KMS-11 (cell line): ENCODE measurements at regions not wholly inside any gene's neighbourhood (a gene's known extent, or its start where the extent isn't known, plus 50 kb on each side); places are given as distances from the start of the nearest gene placed in this dataset.

ENCODE experiments used
- H2AFZ ChIP-seq: fragments of 200-600 bp; sonication (generic); 2 replicates; pipeline ENCODE4 v1.6.1; 2016; ENCODE audit warnings: antibody characterized with exemption, mixed run types, low read depth
- H3K27ac ChIP-seq: fragments of 200-600 bp; sonication (generic); 2 replicates; pipeline ENCODE4 v1.6.1; 2016; ENCODE audit warnings: mild to moderate bottlenecking, mixed run types
- H3K27me3 ChIP-seq: fragments of 200-600 bp; sonication (generic); 2 replicates; pipeline ENCODE4 v1.6.1; 2017; ENCODE audit warnings: mild to moderate bottlenecking, low read depth, mixed run types, moderate library complexity; ENCODE audit not compliant: insufficient read depth
- H3K36me3 ChIP-seq: fragments of 200-600 bp; sonication (generic); 2 replicates; pipeline ENCODE4 v1.6.1; 2017; ENCODE audit warnings: mild to moderate bottlenecking, mixed run types; ENCODE audit not compliant: insufficient read depth
- H3K4me1 ChIP-seq: fragments of 200-600 bp; sonication (generic); 2 replicates; pipeline ENCODE4 v1.6.1; 2016; ENCODE audit warnings: mild to moderate bottlenecking, low read depth, mixed run types; ENCODE audit not compliant: poor library complexity, severe bottlenecking
- H3K4me2 ChIP-seq: fragments of 200-600 bp; sonication (generic); 2 replicates; pipeline ENCODE4 v1.7.0; 2016; ENCODE audit warnings: mild to moderate bottlenecking, mixed run types
- H3K4me3 ChIP-seq: fragments of 200-600 bp; sonication (generic); IDR thresholded peaks from 2 replicates; pipeline ENCODE4 v1.6.1; 2017; ENCODE audit warnings: low read depth, low read length, mixed read lengths; ENCODE audit not compliant: insufficient read depth
- H3K79me2 ChIP-seq: fragments of 200-600 bp; sonication (generic); 2 replicates; pipeline ENCODE4 v1.6.1; 2016; ENCODE audit warnings: low read depth, mixed run types; ENCODE audit not compliant: insufficient read depth
- H3K9ac ChIP-seq: fragments of 200-600 bp; sonication (generic); 2 replicates; pipeline ENCODE4 v1.6.1; 2016; ENCODE audit warnings: mild to moderate bottlenecking, mixed run types
- H4K20me1 ChIP-seq: fragments of 200-600 bp; sonication (generic); 2 replicates; pipeline ENCODE4 v1.6.1; 2016; ENCODE audit warnings: mild to moderate bottlenecking, mixed run types; ENCODE audit not compliant: insufficient read depth
- CTCF ChIP-seq: fragments of 200-600 bp; sonication (generic); conservative IDR thresholded peaks from 2 replicates; pipeline ENCODE4 v1.6.1; 2017; ENCODE audit warnings: low read depth, mild to moderate bottlenecking, antibody characterized with exemption, low read length, moderate library complexity, mixed read lengths

GRCh38 chr1:34319218-34319617, 142.5 kb downstream of the C1orf94 start:
- Histone ChIP-seq H3K36me3 (no peaks in the 10 kb centered on the region), H3K27me3 (no peaks in the 10 kb centered on the region), H3K79me2 (no peaks in the 10 kb centered on the region), H3K9ac (no peak overlapping the region), H3K27ac (no peak overlapping the region), H4K20me1 (no peaks in the 10 kb centered on the region), H3K4me3 (no peak overlapping the region), H3K4me1 (no peaks in the 10 kb centered on the region), H2AFZ (no peak overlapping the region), H3K4me2 (no peak overlapping the region)
- TF ChIP-seq CTCF = no peak

GRCh38 chr1:34320053-34320669, 143.5 kb downstream of the C1orf94 start:
- Histone ChIP-seq H3K36me3 (no peaks in the 10 kb centered on the region), H3K9ac (no peak overlapping the region), H3K4me1 (no peaks in the 10 kb centered on the region), H3K4me3 (no peak overlapping the region), H3K79me2 (no peaks in the 10 kb centered on the region), H3K27ac (no peak overlapping the region), H3K4me2 (no peak overlapping the region), H2AFZ (no peak overlapping the region), H4K20me1 (no peaks in the 10 kb centered on the region), H3K27me3 (no peaks in the 10 kb centered on the region)
- TF ChIP-seq CTCF = no peak

GRCh38 chr1:34322969-34323368, 146.3 kb downstream of the C1orf94 start:
- no peak overlapping the region for H3K4me3 ChIP-seq
- TF ChIP-seq CTCF = no peak

GRCh38 chr1:34324879-34325440, 148.3 kb downstream of the C1orf94 start:
- no peak for TF ChIP-seq CTCF
- no peaks in the 10 kb centered on the region for H3K36me3 ChIP-seq
- H3K4me1 ChIP-seq = no peaks in the 10 kb centered on the region
- H3K9ac ChIP-seq = no peak overlapping the region
- H4K20me1 ChIP-seq = no peaks in the 10 kb centered on the region
- no peaks in the 10 kb centered on the region for H3K27me3 ChIP-seq
- no peak overlapping the region for H2AFZ ChIP-seq
- H3K4me3 ChIP-seq = no peak overlapping the region
- H3K27ac ChIP-seq = no peak overlapping the region
- no peak overlapping the region for H3K4me2 ChIP-seq
- no peaks in the 10 kb centered on the region for H3K79me2 ChIP-seq

More at GRCh38 chr1:34322969-34323368, 146.3 kb downstream of the C1orf94 start:
- H3K9ac ChIP-seq = no peak overlapping the region
- H3K36me3 ChIP-seq = no peaks in the 10 kb centered on the region
- no peaks in the 10 kb centered on the region for H3K4me1 ChIP-seq
- no peaks in the 10 kb centered on the region for H3K79me2 ChIP-seq
- no peak overlapping the region for H3K27ac ChIP-seq
- no peaks in the 10 kb centered on the region for H4K20me1 ChIP-seq
- H2AFZ ChIP-seq = no peak overlapping the region
- H3K27me3 ChIP-seq = no peaks in the 10 kb centered on the region
- H3K4me2 ChIP-seq = no peak overlapping the region
